ENCODE measurements at regions not wholly inside any gene's neighbourhood (a gene's known extent, or its start where the extent isn't known, plus 50 kb on each side); places are given as distances from the start of the nearest gene placed in this dataset.
"Not testable (repeated sequence)": the region's sequence is repeated elsewhere in the genome, so short reads cannot be mapped to it uniquely, and the experiment has no call there.

- BruUV-seq (replicated peaks): no TSS peak
- CTCF ChIA-PET: no interaction called here
- in situ Hi-C loops (cut with HindIII; ENCODE audit: low pct_unique_long_range_greater_than_20kb, low sequenced_read_pairs): no loop called here
Observed at GRCh38 chr6:5833120-5833519, 173.6 kb downstream of the NRN1 start.

DNA sequence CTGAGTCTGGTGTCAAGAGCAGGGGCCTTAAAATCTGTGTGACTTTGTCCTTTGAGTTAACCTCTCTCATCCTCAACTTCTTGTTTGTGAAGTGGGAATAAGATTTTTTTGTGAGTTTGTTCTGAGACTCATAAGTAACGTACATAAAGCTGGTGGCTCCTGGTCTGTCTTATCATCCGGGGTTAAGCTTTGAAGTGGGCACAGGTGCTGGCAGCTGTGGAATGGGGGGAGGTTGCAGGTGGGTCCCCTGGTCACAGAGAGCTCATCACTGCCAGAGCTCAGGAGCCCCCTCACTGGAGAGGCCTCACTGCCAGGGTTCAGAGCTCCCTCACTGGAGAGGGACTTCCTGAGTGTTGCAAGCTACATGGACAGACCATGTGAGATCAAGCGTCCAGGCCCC, 174.1 kb downstream of the NRN1 start:
- no TSS peak for BruUV-seq (replicated peaks)
- Histone ChIP-seq H3K9me3 (ENCODE audit: control insufficient read depth, insufficient read depth, low read depth, low read length) (no peaks in the 10 kb centered on the region), H3K27me3 (ENCODE audit: control insufficient read depth, insufficient read depth, low read length) (no peaks in the 10 kb centered on the region), H3K4me1 (ENCODE audit: control insufficient read depth, insufficient read depth, low read length) (no peaks in the 10 kb centered on the region), H3K36me3 (ENCODE audit: control insufficient read depth, insufficient read depth, low read length) (no peaks in the 10 kb centered on the region), H3K4me3 (ENCODE audit: low read depth in 2 of 2, low read length in 2 of 2) (no peak overlapping the region), H3K27ac (ENCODE audit: low read length) (no peak overlapping the region)
- no peak for ATAC-seq
- no peak for DNase-seq (ENCODE audit: low read depth, low spot score)
- TF ChIP-seq TCF7L2 (IDR thresholded peaks at IDR 0.05; ENCODE audit: low read depth, low read length) (no peak), POLR2AphosphoS5 (IDR thresholded peaks at IDR 0.05; ENCODE audit: low read depth, low read length) (no peak), SIN3A (IDR thresholded peaks at IDR 0.05; ENCODE audit: borderline replicate concordance, insufficient read depth, low read depth, low read length) (no peak), REST (IDR thresholded peaks at IDR 0.05; ENCODE audit: insufficient read depth in 1 of 2, low read depth in 2 of 2, low read length in 1 of 2) (no peak)
- TF ChIP-seq, protein P1, sequence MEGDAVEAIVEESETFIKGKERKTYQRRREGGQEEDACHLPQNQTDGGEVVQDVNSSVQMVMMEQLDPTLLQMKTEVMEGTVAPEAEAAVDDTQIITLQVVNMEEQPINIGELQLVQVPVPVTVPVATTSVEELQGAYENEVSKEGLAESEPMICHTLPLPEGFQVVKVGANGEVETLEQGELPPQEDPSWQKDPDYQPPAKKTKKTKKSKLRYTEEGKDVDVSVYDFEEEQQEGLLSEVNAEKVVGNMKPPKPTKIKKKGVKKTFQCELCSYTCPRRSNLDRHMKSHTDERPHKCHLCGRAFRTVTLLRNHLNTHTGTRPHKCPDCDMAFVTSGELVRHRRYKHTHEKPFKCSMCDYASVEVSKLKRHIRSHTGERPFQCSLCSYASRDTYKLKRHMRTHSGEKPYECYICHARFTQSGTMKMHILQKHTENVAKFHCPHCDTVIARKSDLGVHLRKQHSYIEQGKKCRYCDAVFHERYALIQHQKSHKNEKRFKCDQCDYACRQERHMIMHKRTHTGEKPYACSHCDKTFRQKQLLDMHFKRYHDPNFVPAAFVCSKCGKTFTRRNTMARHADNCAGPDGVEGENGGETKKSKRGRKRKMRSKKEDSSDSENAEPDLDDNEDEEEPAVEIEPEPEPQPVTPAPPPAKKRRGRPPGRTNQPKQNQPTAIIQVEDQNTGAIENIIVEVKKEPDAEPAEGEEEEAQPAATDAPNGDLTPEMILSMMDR (IDR thresholded peaks at IDR 0.05): no peak
- intact Hi-C loops (cut with micrococcal nuclease; ENCODE audit: unreplicated experiment) (no loop called here), in situ Hi-C loops (cut with HindIII; ENCODE audit: low pct_unique_long_range_greater_than_20kb, low sequenced_read_pairs) (no loop called here)
- ChIA-PET POLR2A (no interaction called here), CTCF (no interaction called here)

More at GRCh38 chr6:5833120-5833519, 173.6 kb downstream of the NRN1 start:
- ATAC-seq: no peak
- DNase-seq (ENCODE audit: low read depth, low spot score): no peak
- POLR2A ChIA-PET: no interaction called here
- H3K4me1 ChIP-seq (ENCODE audit: control insufficient read depth, insufficient read depth, low read length): no peaks in the 10 kb centered on the region
- no peak for TF ChIP-seq REST (IDR thresholded peaks at IDR 0.05; ENCODE audit: insufficient read depth in 1 of 2, low read depth in 2 of 2, low read length in 1 of 2)
- TF ChIP-seq POLR2AphosphoS5 (IDR thresholded peaks at IDR 0.05; ENCODE audit: low read depth, low read length): no peak
- TF ChIP-seq, protein P1 (IDR thresholded peaks at IDR 0.05): no peak
- no peak for TF ChIP-seq TCF7L2 (IDR thresholded peaks at IDR 0.05; ENCODE audit: low read depth, low read length)
- no peak for TF ChIP-seq SIN3A (IDR thresholded peaks at IDR 0.05; ENCODE audit: borderline replicate concordance, insufficient read depth, low read depth, low read length)
- no peaks in the 10 kb centered on the region for H3K9me3 ChIP-seq (ENCODE audit: control insufficient read depth, insufficient read depth, low read depth, low read length)
- no peak overlapping the region for H3K27ac ChIP-seq (ENCODE audit: low read length)
- intact Hi-C loops (cut with micrococcal nuclease; ENCODE audit: unreplicated experiment): no loop called here
- H3K36me3 ChIP-seq (ENCODE audit: control insufficient read depth, insufficient read depth, low read length): no peaks in the 10 kb centered on the region
- H3K4me3 ChIP-seq (ENCODE audit: low read depth in 2 of 2, low read length in 2 of 2): no peak overlapping the region
- no peaks in the 10 kb centered on the region for H3K27me3 ChIP-seq (ENCODE audit: control insufficient read depth, insufficient read depth, low read length)

- CTCF ChIA-PET; H3K4me1 ChIP-seq (ENCODE audit: control insufficient read depth, insufficient read depth, low read length); H3K36me3 ChIP-seq (ENCODE audit: control insufficient read depth, insufficient read depth, low read length); DNase-seq (ENCODE audit: low read depth, low spot score); H3K27me3 ChIP-seq (ENCODE audit: control insufficient read depth, insufficient read depth, low read length); in situ Hi-C loops (cut with HindIII; ENCODE audit: low pct_unique_long_range_greater_than_20kb, low sequenced_read_pairs); H3K9me3 ChIP-seq (ENCODE audit: control insufficient read depth, insufficient read depth, low read depth, low read length); H3K27ac ChIP-seq (ENCODE audit: low read length); H3K4me3 ChIP-seq (ENCODE audit: low read depth in 2 of 2, low read length in 2 of 2); intact Hi-C loops (cut with micrococcal nuclease; ENCODE audit: unreplicated experiment); POLR2A ChIA-PET; BruUV-seq (replicated peaks): not testable (repeated sequence)
- peak; percentile 54; the same call in 1 of the 2 replicates for ATAC-seq
Observed at GRCh38 chr6:5831219-5831862, 175.4 kb downstream of the NRN1 start.

Measured in Panc1 (cell line).